ENCODE measurements at regions not wholly inside any gene's neighbourhood (a gene's known extent, or its start where the extent isn't known, plus 50 kb on each side); places are given as distances from the start of the nearest gene placed in this dataset.

DNA sequence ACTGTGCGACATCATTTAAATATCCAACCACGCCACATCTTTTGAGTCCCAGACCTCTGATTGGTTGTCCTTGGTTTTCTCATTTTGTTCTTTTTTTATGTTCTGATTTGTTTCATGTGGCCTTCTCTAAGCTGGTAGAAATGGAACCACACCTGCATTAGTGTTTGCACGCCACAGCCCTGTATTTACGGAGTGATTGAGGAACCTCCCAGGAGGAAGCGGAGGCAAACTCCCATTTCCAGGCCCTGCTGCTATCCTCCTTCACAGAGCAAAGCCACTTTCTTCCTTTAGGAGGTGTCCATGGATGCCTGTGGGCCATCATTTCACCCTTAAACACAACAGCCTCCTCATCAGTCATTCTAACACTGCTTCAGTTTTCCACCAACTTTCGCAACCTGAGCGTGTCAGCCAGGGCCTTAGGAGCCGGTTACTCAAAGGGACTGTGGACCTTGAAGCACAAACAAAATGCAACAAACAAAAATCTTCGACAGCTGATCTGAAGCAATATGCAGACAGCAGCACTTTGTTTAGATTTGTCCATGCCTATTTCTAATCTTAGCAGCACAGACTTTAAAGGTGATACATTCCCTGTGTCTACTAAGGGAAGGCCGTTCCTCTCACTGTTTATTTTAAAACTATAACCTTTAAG lies 1258.1 kb upstream of the TMEM132C start:
- TF ChIP-seq, protein P1, sequence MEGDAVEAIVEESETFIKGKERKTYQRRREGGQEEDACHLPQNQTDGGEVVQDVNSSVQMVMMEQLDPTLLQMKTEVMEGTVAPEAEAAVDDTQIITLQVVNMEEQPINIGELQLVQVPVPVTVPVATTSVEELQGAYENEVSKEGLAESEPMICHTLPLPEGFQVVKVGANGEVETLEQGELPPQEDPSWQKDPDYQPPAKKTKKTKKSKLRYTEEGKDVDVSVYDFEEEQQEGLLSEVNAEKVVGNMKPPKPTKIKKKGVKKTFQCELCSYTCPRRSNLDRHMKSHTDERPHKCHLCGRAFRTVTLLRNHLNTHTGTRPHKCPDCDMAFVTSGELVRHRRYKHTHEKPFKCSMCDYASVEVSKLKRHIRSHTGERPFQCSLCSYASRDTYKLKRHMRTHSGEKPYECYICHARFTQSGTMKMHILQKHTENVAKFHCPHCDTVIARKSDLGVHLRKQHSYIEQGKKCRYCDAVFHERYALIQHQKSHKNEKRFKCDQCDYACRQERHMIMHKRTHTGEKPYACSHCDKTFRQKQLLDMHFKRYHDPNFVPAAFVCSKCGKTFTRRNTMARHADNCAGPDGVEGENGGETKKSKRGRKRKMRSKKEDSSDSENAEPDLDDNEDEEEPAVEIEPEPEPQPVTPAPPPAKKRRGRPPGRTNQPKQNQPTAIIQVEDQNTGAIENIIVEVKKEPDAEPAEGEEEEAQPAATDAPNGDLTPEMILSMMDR (conservative IDR thresholded peaks at IDR 0.05; ENCODE audit: low read depth, low read length) = no peak
- no peak for TF ChIP-seq EZH2phosphoT487 (IDR thresholded peaks at IDR 0.05; ENCODE audit: borderline replicate concordance, low read length)

Data from PC-3 (cell line).